Stomach (tissue), 4 donors: ENCODE measurements at regions not wholly inside any gene's neighbourhood (a gene's known extent, or its start where the extent isn't known, plus 50 kb on each side); places are given as distances from the start of the nearest gene placed in this dataset.

Experiments
- CTCF ChIP-seq, 7 experiments: fragments of 450-650 bp in 4 of 7; fragments of 200-600 bp in 3 of 7; sonication (generic) in 3 of 7; IDR thresholded peaks; one replicate each; pipeline ENCODE4 v1.5.1; 2016 to 2019; ENCODE audit warnings: antibody characterized with exemption in 7 of 7, control low read depth in 2 of 7, mild to moderate bottlenecking in 1 of 7
- POLR2A ChIP-seq, 4 donors: fragments of 450-650 bp; IDR thresholded peaks; one replicate each; pipeline ENCODE4 v1.6.1; 2016; ENCODE audit warnings: antibody characterized with exemption in 4 of 4, control low read depth in 2 of 4, mild to moderate bottlenecking in 1 of 4, moderate library complexity in 1 of 4

GRCh38 chr6:900716-901605, 208.0 kb upstream of the EXOC2 start:
- TF ChIP-seq CTCF (IDR thresholded peaks at IDR 0.05) = no peak
- no peak for TF ChIP-seq POLR2A (IDR thresholded peaks at IDR 0.05)
